ENCODE measurements at regions not wholly inside any gene's neighbourhood (a gene's known extent, or its start where the extent isn't known, plus 50 kb on each side); places are given as distances from the start of the nearest gene placed in this dataset.

DNA sequence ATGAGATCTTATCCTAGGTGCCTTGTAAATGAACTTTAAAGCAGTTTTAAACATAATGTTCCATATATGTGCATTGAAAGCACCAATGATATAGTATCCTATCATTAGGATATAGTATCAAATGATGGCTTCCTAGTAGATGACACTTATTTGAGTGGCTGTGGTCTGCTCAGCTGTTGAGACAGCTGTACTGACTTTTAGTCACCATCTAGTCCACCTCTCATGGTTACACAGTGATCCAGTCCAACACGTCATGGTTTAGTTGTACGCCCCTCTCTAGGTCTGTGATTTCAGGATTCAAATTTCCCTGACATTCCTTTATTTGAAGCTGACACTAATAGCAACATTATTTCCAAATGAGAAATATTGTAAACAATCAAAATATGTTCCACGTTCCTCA is 127.3 kb upstream of the TUT7 start:
- TF ChIP-seq, protein P1, sequence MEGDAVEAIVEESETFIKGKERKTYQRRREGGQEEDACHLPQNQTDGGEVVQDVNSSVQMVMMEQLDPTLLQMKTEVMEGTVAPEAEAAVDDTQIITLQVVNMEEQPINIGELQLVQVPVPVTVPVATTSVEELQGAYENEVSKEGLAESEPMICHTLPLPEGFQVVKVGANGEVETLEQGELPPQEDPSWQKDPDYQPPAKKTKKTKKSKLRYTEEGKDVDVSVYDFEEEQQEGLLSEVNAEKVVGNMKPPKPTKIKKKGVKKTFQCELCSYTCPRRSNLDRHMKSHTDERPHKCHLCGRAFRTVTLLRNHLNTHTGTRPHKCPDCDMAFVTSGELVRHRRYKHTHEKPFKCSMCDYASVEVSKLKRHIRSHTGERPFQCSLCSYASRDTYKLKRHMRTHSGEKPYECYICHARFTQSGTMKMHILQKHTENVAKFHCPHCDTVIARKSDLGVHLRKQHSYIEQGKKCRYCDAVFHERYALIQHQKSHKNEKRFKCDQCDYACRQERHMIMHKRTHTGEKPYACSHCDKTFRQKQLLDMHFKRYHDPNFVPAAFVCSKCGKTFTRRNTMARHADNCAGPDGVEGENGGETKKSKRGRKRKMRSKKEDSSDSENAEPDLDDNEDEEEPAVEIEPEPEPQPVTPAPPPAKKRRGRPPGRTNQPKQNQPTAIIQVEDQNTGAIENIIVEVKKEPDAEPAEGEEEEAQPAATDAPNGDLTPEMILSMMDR (IDR thresholded peaks at IDR 0.05; ENCODE audit: poor library complexity): no peak
- TF ChIP-seq EZH2phosphoT487 (IDR thresholded peaks at IDR 0.05; ENCODE audit: low read depth, severe bottlenecking, unreplicated experiment): no peak

Data from hepatocyte (in vitro differentiated cells).